ENCODE measurements at regions not wholly inside any gene's neighbourhood (a gene's known extent, or its start where the extent isn't known, plus 50 kb on each side); places are given as distances from the start of the nearest gene placed in this dataset.

GRCh38 chr1:38353956-38354355, 307.4 kb upstream of the POU3F1 start:
- POLR2A ChIA-PET: no interaction called here
- DNase-seq (ENCODE audit: low spot score) (no peak), ATAC-seq (no peak)
- Mint-ChIP-seq H3K4me1 (peaks cover 14% of the 10 kb centered on the region), H3K27ac (no peak overlapping the region), H3K4me3 (no peak overlapping the region), H3K36me3 (peaks cover 31% of the 10 kb centered on the region), H3K9me3 (peaks cover 43% of the 10 kb centered on the region), H3K27me3 (ENCODE audit: low read depth) (peaks cover 2% of the 10 kb centered on the region; the same call in 1 of the 2 replicates)
- no peak for TF ChIP-seq CBFB (CRISPR knock-in tag; IDR thresholded peaks at IDR 0.05; ENCODE audit: low read depth)
- TF ChIP-seq FOXP4 (CRISPR knock-in tag; IDR thresholded peaks at IDR 0.05): no peak
- no peak for TF ChIP-seq ERG (CRISPR knock-in tag; IDR thresholded peaks at IDR 0.05)
- CTCF ChIA-PET: interaction anchor here (1.1 to 1.2 kb wide), 2 partner anchors 136 to 220 kb away, joined by 3 read pairs; no protein-coding TSS in a partner anchor

GRCh38 chr1:38352869-38353268, 306.3 kb upstream of the POU3F1 start:
- Mint-ChIP-seq H3K9me3 (peaks cover 49% of the 10 kb centered on the region), H3K36me3 (peaks cover 37% of the 10 kb centered on the region), H3K4me1 (peaks cover 14% of the 10 kb centered on the region), H3K27me3 (ENCODE audit: low read depth) (peaks cover 10% of the 10 kb centered on the region), H3K27ac (no peak overlapping the region), H3K4me3 (no peak overlapping the region)
- DNase-seq (ENCODE audit: low spot score) (no peak), ATAC-seq (peak; percentile 69)
- TF ChIP-seq ZNF263 (CRISPR knock-in tag; IDR thresholded peaks at IDR 0.05; ENCODE audit: low read depth) (no peak), IRF2 (CRISPR knock-in tag; IDR thresholded peaks at IDR 0.05; ENCODE audit: borderline replicate concordance, low read depth) (no peak), HMGA2 (CRISPR knock-in tag; IDR thresholded peaks at IDR 0.05) (no peak), ETV6 (CRISPR knock-in tag; IDR thresholded peaks at IDR 0.05) (no peak), ZNF396 (CRISPR knock-in tag; IDR thresholded peaks at IDR 0.05; ENCODE audit: borderline replicate concordance) (no peak), MAX (CRISPR knock-in tag; IDR thresholded peaks at IDR 0.05) (no peak), ELF4 (CRISPR knock-in tag; IDR thresholded peaks at IDR 0.05; ENCODE audit: low read depth) (no peak), TEAD4 (CRISPR knock-in tag; IDR thresholded peaks at IDR 0.05) (no peak)
- POLR2A ChIA-PET: no interaction called here
- CTCF ChIA-PET: interaction anchor here (1.1 to 1.2 kb wide), 2 partner anchors 137 to 219 kb away, joined by 3 read pairs; no protein-coding TSS in a partner anchor

GRCh38 chr1:38347446-38348175, 301.0 kb upstream of the POU3F1 start:
- Mint-ChIP-seq H3K27ac (no peak overlapping the region), H3K9me3 (peaks cover 55% of the 10 kb centered on the region), H3K4me1 (peaks cover 15% of the 10 kb centered on the region), H3K27me3 (ENCODE audit: low read depth) (peaks cover 14% of the 10 kb centered on the region), H3K36me3 (peaks cover 39% of the 10 kb centered on the region), H3K4me3 (no peak overlapping the region)
- POLR2A ChIA-PET: no interaction called here
- ATAC-seq (no peak), DNase-seq (ENCODE audit: low spot score) (no peak)
- CTCF ChIA-PET: no interaction called here
- TF ChIP-seq IRF1 (CRISPR knock-in tag; IDR thresholded peaks at IDR 0.05) (no peak), IRF2 (CRISPR knock-in tag; IDR thresholded peaks at IDR 0.05; ENCODE audit: borderline replicate concordance, low read depth) (no peak), ATF2 (CRISPR knock-in tag; IDR thresholded peaks at IDR 0.05; ENCODE audit: borderline replicate concordance, low read depth) (no peak), KAT7 (CRISPR knock-in tag; IDR thresholded peaks at IDR 0.05; ENCODE audit: borderline replicate concordance) (no peak), SMAD3 (CRISPR knock-in tag; IDR thresholded peaks at IDR 0.05; ENCODE audit: borderline replicate concordance) (no peak), ZNF317 (CRISPR knock-in tag; IDR thresholded peaks at IDR 0.05; ENCODE audit: borderline replicate concordance, low read depth) (no peak), MYBL2 (CRISPR knock-in tag; IDR thresholded peaks at IDR 0.05) (no peak), E2F5 (CRISPR knock-in tag; IDR thresholded peaks at IDR 0.05) (no peak), CDX4 (CRISPR knock-in tag; IDR thresholded peaks at IDR 0.05; ENCODE audit: borderline replicate concordance) (no peak)

Data from WTC11 (cell line).